T-helper 2 cell treated with Interferon-gamma antibody and Interleukin-4, amounts not matched to agents 100 ng/mL and 5 ng/mL, for 36 hours (primary cell): ENCODE measurements at regions not wholly inside any gene's neighbourhood (a gene's known extent, or its start where the extent isn't known, plus 50 kb on each side); places are given as distances from the start of the nearest gene placed in this dataset.
"Not testable (repeated sequence)": the region's sequence is repeated elsewhere in the genome, so short reads cannot be mapped to it uniquely, and the experiment has no call there.

Experiments used
- intact Hi-C: fragments of 100-400 bp; cut with micrococcal nuclease; formaldehyde crosslinking; loops from one replicate; pipeline ENCODE4 v1.15.1; 2023

DNA sequence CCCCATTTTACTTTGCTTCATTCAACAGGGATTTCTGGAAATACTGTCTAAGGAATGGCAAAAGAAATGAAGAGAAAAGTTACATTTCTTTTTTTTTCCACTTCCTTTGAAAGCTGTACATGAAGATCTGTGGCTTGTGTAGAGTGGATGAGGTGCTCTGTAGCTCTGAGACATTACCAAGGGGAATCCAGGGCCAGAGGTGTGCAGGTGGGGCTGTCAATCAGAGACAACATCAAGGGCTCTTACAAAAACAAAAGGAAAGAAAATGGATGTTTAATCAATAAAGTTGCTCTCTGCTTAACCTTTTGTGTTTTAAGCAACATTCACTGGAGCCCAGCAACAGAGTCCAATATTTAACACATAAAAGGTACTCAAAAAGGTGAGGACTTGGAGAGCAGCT, 391.1 kb downstream of the TMEM38B start:
- intact Hi-C loops, result no loop called here

DNA sequence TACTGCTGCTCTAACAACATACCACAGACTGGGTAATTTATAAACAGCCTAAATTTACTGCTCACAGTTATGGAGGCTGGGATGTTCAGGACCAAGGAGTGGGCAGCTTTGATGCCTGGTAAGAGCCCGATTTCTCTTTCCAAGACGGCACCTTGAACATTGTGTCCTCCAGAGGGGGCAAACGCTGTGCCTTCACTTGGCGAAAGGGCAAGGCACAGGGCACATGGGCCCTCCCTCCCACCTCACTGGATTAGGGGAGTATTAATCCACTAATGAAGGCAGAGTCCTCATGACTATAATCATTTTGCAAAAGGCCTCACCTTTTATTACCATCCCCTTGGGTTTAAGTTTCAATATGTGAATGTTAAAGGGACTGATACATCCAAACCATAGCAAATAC, 397.7 kb downstream of the TMEM38B start:
- intact Hi-C loops, result no loop called here

DNA sequence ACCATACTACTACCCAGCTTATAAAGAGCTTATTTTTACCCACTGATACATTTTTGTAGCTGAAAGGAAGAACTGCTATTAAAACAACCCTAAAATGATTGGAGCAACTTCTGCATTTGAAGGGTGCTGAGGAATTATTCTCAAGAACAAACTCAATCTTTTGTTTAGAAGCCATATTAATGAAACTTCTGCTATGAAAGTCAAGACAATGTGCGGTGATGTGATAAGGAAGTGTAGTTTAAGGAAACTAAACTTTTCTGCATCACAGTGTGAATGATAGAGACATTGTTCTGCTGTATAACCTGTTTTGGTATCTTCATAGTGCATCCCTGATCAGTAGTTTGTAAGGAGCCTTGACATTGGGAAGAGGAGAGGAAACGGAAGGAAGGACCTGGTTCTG, 408.5 kb downstream of the TMEM38B start:
- intact Hi-C loops, result no loop called here

DNA sequence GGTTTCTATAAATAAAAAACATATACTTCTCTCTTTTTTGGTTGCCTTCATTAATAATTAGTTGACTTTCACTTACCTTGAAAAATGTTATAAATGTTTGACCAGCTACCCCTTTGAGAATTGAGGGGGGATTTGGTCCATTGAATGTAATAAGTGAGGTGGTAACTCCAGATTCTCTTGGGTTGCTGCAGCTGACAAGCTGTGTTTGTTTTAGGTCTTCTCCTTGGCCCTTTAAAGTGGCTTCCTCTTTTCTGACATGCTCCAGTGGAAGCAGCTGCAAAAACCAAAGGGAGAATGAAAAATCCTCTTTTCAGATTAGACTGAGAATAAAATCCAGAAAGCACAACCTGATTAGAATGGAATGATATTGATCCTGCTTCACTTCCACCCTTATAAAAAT, 410.5 kb downstream of the TMEM38B start:
- intact Hi-C loops, result no loop called here

DNA sequence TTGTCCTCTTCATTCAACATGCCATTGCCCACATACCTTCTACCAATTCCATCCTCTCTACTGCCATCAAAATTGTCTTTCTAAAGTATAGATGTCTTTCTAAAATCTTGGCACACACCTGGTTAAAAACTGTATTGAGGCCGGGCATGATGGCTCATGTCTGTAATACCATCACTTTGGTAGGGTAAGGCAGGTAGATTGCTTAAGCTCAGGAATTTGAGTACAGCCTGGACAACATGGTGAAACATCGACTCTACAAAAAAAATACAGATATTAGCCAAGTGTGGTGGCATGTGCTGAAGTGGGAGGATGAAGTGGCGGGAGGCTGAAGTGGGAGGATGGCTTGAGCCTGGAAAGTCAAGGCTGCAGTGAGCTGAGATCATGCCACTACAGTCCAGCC, 412.1 kb downstream of the TMEM38B start:
- intact Hi-C loops, result no loop called here

DNA sequence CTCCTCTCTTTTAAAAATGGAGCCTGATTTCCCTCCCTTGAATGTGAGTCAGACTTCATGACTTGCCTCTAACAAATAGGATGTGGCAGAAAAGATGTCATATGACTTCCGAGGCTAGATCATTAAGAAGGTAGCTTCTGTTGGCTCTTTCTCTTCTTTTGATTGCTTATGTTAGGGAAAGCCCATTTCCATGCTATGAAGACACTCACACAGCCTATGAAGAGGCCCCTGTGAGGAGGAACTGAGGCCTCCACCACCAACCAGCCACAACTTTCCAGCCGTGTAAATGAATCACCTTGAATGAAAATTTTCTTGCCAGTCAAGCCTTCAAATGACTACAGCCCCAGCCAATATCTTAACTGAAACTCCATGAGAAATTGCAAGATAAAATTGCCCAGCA, 413.4 kb downstream of the TMEM38B start:
- intact Hi-C loops, result no loop called here

DNA sequence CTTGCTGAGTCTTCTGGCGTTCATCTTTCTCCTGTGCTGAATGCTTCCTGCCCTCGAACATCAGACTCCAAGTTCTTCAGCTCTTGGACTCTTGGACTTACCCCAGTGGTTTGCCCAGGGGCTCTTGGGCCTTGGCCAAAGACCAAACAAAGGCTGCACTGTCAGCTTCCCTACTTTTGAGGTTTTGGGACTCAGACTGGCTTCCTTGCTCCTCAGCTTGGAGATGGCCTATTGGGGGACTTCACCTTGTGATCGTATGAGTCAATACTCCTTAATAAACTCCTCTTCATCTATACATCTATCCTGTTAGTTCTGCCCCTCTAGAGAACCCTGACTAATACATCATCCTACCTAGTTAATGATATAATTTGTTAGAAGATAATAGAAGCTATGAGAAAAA, 415.4 kb downstream of the TMEM38B start:
- intact Hi-C loops, result not testable (repeated sequence)

DNA sequence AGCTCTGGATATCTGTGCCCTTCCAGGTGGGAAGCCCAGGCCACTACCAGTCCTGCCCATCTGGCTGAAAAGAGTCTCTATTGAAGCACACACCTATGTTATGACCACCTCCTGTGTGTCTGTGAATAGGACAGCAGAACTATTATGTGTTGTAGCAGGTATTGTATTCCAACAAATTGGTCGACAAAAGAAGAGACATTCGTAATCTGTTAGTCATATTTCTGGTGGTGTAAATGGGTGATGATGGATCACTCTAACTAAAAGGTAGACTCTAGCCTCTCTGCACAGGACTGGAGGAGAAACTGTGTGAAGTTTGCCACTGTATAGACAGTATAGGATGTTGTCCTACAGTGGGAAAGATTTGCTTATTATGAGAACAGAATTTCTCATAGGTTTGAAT, 416.1 kb downstream of the TMEM38B start:
- intact Hi-C loops, result no loop called here

DNA sequence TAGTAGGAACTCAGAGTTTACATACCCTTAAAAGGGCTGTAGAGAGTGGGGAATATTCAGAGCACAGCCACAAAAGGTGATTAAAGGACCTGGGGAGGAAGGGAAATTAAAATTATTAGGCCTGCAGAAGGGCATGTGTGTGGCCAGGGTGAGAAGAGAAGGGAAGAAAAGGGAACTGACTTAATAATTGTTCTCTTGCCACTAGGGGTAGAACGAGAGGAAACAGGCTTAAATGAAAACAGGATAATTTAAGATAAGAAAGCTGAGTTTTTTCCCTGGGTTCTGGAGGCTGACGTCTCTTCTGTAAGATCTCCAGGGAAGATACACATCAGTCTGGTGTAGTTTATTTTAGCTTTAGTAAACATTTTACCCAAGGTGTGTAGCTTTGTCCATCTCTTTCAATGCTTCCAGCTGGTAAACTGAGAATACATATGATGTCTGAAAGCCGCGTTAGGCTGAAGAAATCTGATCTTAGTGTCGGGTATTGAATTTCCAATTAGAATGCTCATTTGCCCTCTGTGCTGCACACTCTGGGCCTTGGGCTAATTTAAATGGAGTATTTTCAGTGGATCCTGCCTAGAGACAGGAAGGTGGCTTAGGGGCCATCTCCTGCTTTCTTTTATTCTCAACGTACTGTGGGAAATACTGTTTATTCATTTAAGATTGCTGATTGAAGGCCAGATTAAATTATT, 416.8 kb downstream of the TMEM38B start:
- intact Hi-C loops, result no loop called here

DNA sequence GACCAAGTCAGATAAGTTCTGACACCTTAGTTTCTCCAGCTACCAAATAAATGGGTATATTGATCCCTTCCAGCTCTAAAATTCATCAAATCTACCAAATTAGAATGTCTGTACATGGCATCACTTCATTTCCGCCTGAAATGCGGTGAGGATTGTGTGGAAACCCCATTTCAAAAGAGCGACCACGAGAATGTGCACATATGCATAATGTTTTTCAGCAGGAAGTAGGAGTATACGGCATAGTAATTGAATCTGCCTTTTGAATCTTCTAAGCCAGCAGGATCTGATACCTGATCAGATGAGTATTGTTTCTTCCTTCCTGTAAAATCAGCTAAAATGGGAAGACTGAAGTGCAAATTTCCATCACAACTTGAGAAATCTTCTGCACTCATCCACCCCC, 418.6 kb downstream of the TMEM38B start:
- intact Hi-C loops, result no loop called here

DNA sequence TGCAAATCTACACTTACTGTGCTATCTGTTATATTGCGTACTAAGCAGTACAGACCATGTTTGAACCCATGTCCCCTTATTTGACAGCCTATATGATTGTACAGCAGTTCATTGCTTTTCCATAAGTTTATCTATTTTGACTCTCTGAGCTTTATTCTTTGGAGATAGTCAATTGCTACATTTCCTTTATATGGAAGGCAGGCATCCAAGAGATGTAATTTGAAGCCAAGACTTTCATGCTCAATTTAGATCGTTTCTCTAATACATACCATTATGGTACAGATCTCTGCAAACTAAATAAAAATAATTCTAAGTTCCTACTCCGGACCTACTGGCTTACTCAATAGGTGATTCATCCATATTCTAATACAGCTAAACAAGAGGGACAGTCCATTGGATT, 424.8 kb downstream of the TMEM38B start:
- intact Hi-C loops, result no loop called here

DNA sequence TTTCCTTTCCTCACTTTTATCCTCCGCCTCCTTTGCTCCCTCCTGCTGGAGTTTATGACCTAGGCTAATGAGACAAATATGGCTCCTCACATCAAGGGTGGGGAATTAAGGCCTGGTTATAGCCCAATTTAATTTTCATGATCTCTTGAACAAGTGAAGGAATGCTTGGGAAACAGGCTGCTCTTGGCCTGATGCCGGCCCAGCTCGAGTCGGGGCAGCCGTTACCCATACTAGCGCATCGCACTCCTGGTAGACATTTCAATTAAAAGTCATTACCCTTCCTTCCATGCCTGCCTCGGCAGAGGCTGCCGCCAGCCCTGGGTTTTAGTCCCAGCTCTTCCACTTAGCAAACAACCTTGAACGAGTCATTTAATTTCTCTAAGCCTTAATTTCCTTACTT, 425.7 kb downstream of the TMEM38B start:
- intact Hi-C loops, result no loop called here

DNA sequence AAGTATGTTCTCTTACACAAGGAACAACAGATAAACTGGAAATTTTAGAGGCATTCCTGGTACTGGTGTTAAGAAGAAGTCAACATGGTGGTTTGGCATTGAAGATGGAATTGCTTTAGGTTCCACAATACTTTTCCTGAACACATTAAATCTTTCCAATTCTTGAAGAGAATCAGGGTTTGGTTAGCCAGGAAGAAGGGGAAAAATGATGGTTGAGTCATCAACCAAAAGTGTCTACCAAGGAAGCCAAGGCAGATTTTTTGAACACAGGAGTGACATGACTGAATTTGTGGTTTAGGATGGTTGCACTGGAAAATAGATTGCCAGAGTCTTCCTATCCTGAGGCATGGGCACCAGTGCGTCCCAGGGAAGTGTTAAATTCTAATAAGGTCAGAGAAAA, 433.4 kb downstream of the TMEM38B start:
- intact Hi-C loops, result no loop called here

DNA sequence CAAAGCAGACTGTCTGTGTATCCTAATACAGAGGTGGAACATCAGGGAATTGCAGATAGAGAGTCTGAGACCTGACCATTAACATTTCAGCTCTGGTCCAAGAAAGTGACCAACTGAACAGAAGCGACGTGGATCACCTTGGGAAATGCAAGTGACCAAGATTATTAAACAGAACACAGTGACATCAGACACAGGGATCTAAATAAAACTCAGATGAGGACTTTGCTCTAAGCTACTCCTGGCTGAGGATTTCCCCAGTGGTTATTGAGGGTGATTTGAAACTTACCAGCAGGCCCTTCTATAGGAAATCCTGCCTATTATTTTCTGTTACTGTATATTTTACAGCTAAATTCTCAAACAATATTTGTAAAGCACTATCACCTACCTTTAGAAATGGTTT, 436.0 kb downstream of the TMEM38B start:
- intact Hi-C loops, result no loop called here

DNA sequence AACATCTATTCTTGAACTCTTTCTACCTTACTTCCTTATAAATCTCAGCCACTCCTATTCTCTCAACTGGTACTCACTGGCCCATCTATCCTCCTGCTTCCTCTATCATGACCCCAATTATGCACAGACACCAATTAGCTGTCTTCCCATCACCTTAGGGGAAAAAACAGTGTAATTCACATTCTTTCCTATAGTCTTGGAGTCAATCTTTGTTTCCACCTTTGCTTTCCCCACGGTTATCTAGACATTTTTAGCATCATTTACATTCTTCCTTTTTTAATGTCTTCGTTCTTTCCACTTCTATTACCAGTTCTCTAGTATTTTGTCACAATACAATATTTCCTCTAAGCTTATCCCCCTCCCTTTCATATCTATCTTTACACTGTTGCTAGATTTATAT, 449.4 kb downstream of the TMEM38B start:
- intact Hi-C loops, result no loop called here

DNA sequence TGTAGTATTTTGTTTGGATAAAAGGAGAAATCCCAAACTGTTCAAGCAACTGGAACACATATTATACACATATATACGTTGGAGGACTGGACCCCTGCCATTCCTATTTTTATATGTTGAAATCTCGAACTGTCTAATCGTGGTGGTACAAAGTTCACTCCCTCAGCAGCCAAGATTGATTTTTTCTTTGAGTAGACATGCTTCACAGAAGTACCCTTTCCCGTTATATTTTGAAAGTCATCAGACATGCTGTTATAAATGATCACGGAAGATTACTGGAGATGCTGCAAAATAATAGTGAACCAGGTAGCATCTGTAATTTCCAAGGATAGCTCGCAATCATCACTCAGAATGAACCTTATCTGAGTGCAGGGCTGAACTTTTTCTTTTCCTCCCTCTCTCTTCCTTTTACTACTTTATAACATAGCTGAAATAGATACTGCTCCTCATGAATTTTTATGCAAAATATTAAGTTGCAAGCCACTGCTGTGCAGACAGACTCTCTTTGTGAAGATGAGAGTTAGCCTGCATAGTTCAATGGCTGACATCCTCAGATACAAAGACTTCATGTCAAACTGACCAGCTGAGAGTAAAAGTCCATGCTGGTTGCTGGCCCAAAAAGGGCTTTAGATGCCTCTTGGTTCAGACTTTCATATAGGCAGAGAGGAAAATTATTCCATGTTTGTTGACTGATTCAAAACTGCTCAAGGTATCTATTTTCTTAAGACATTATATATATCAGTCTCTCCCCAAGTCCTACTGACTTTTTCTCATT, 451.9 kb downstream of the TMEM38B start:
- intact Hi-C loops, result no loop called here

DNA sequence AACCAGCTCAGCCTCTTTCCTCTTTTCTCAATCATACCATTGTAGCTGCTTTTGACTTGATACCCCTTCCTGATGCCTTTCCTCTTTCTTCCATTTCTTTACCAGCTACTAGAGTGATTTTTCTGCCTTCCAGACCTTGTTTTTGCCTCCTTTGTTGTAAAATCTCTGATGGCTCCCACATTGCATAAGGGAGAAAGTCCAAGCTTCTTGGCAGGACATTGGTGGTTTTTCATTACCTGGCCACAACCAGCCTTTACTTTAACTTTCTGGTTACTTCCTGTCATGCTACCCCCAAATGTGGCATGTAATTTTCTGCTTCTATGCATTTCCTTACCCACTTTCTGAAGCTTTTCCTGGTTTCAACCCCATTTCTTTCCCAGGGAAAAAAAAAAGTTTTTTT, 452.5 kb downstream of the TMEM38B start:
- intact Hi-C loops, result no loop called here

DNA sequence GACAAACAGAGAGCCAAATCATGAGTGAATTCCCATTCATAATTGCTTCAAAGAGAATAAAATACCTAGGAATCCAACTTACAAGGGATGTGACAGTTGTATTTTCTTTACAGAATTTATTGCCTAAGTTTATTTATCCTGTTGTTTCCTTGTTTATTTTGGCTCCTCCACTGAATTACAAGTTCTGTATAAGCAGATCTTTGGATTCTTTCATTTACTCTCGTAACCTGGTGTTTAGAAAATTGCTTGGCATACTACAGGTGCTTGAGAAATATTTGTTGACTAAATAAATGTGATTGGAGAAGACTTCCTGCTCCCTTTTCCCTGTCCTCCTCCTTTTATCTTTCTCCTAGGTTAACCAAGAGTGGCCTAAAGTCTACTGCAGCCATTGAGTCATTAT, 455.6 kb downstream of the TMEM38B start:
- intact Hi-C loops, result no loop called here

DNA sequence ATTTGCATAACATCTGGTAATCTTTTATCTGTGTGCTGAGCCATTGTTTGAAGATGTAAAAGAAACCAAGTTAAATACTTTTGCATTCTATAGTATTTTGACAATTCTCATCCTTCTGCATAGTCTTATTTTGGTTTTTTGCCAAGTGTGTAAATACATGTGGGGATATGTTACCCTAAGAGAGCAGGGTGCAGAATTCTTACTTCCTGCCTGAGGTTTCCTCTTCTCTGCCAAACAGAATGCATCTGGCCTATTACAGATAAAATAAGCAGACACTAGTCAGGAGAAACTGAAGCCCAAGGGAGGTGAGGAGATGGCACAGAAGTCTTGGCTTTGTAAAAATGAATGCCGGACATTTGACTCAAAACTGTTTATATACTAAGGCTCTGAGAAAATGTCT, 462.1 kb downstream of the TMEM38B start:
- intact Hi-C loops, result no loop called here

DNA sequence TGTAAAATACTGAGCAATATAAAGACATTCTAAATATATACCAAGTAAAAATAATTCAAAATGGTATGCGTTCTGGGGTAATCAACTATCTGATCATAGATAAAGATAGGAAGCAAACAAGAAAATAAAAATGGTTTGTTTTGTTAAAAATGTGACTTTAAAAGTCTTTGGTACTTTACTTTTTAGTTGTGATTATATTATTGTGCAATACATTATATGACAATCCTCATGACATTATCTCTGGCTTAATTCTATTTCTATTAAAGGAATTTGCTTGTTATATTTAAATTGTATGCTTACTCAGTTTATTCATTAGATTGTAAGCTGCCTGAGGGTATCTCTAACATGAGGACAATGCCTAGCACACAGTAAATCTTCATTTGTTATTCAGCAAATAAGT, 477.9 kb downstream of the TMEM38B start:
- intact Hi-C loops, result no loop called here

DNA sequence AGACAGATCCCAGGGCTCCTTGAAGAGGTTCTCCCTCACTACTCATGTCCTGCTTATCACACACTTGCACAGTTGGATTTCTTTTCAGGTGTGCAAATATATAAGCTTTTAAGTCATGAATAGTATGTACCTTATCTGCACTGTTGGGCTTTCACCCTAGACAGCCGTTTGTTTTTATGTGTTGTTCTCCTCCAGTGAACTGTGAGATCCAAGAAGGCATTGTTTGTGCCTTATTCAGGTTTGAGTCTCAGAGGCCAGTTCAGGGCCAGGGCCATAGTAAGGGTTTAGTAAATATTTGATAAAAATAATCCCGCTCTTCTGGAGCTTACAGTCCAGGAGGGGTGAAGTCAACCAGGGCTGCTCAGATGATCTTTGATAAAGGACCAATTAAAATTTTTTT, 480.0 kb downstream of the TMEM38B start:
- intact Hi-C loops, result no loop called here

DNA sequence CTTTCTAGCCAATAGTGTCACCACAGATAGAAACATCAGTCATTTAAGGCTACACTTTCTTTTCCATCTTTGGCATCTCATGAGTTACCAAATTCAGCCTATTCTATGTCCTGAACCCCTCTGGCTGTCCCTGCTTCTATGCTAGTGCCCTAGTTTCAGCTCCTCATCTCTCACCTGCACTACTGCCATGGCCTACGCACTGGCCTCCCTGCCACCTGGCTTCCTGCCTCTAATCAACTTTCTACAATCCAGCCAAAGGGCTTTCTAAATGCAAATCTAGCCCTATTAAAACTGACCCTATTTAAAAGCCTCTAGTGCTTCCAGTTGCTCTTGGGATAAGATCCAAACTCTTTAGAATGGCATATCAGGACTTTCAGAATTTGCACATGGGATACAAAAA, 482.9 kb downstream of the TMEM38B start:
- intact Hi-C loops, result no loop called here

DNA sequence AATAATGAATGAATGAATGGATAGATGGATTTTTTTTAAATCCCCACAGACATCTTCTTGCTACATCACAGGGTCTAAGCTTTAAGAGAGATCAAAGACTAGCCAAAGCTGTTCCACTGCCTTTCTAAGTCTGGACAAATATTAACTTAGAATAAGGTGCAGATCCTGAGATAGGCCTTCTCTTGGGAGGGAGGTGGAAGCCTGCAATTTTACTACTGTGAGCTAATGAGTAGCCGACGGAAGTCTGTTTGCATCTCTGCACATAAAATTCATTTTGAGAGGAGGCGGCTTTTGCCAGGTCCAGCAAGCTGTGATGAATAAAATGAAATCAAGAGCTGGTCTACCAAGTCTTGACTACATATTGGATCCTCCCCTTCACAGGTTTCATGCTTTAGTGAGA, 484.9 kb downstream of the TMEM38B start:
- intact Hi-C loops, result no loop called here
